GM12891 (cell line): ENCODE measurements at regions not wholly inside any gene's neighbourhood (a gene's known extent, or its start where the extent isn't known, plus 50 kb on each side); places are given as distances from the start of the nearest gene placed in this dataset.

Experiments
- SPI1 ChIP-seq: IDR thresholded peaks from 2 replicates; pipeline ENCODE4 v1.6.1; 2011; ENCODE audit warnings: low read depth, low read length, control low read depth
- TAF1 ChIP-seq: IDR thresholded peaks from 2 replicates; pipeline ENCODE4 v1.6.1; 2011; ENCODE audit warnings: low read depth, low read length, control low read depth

DNA sequence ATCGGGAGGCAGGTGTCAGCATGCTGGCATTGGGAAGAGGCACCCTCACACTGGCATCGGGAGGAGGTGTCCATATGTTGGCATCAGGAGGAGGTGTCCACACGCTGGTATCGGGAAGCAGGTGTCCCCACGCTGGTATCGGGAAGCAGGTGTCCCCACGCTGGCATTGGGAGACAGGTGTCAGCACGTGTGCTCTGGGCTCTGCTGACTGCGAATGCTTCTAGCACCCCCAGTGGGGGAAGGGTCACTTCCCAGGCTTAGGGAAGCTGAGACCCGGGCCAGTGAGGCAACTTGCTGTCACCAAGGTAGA is 92.5 kb upstream of the IKZF1 start:
- TF ChIP-seq SPI1, result no peak
- no peak for TF ChIP-seq TAF1
